ENCODE measurements at regions not wholly inside any gene's neighbourhood (a gene's known extent, or its start where the extent isn't known, plus 50 kb on each side); places are given as distances from the start of the nearest gene placed in this dataset.
"Not testable (repeated sequence)": the region's sequence is repeated elsewhere in the genome, so short reads cannot be mapped to it uniquely, and the experiment has no call there.

- peak overlapping the region; percentile 0 for H3K4me3 ChIP-seq (ENCODE audit: low read depth, low read length)
These were observed 140.1 kb upstream of the GRIA1 start for GRCh38 chr5:153350175-153350883.

DNA sequence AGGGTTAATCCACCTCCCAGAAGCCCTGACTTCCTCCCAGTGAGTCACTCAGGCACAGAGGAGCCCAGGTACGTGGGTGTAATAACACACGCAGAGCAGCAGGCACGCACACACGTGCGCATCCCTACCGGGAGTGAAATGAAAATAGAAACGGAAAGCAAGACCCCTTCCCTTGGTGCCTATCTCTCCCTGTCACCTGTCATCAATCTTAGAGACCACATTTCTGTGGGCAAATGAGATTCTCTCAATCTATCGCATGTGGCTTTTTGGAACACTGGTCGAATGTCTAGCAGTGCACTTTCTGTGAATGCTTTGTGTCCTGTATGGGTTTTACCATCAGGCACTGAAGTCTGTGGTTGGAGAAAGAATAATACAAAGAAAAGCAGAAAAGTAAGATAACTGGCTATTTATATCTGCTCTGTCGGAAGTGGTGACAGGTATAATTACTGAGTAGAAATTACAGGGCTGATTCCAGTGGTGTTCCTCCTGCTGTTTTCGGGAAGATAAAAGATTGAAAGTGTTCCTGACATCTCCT, 137.7 kb upstream of the GRIA1 start:
- no peak overlapping the region for H3K4me3 ChIP-seq (ENCODE audit: low read depth, low read length)

GRCh38 chr5:153357493-153358112, 132.9 kb upstream of the GRIA1 start:
- no peak overlapping the region for H3K4me3 ChIP-seq (ENCODE audit: low read depth, low read length)

- H3K4me3 ChIP-seq (ENCODE audit: low read depth, low read length): no peak overlapping the region
These were observed 132.0 kb upstream of the GRIA1 start for GRCh38 chr5:153358315-153358976.

DNA sequence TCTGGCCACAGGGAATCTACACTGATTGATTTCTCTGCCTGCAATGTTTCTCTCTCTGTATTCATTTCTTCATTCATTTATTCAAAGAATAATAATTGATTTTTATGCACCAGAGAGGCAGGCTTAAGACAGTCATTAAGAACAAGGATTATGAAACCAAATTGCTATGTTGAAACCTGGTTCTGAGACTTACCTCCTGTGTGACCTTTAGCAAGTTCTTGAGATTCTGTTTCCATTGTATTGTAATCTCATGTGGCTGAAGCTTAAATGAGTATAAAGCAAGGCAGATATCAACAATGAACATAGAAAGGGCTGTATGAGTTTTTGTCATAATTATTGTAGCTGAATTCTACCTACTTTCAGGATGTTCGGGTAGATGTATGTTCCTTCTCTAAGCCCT, 129.6 kb upstream of the GRIA1 start:
- no peak overlapping the region for H3K4me3 ChIP-seq (ENCODE audit: low read depth, low read length)

DNA sequence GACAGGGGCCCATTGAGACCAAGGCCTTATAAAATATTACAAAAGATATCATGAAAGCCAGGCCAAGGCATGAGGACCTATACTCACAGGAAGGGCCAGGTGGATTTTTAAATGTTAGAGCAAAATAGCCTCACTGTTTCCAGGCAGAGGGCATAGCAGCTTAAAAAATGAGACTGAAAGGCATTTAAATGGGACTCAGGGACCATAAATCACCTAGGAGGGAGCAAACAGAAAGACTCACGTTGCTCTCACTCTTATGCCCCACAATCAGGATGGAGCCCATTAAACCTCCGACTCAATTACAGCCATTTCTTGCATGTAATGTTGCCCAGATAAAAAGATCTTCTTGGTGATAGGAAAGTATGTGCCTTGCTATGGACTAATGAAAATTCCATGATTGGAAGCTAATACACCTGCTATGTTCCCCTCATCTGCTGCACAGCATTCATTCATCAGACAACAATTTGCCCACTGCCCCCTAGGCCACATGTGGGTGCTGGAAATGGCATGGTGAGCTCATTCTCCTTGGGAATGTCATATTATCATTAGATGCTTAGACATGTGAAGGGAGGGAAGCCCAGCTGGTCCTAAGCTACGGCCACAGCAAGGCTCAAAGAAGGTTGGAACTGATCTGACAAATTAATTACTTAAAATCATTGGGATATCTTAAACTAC, 128.6 kb upstream of the GRIA1 start:
- no peak overlapping the region for H3K4me3 ChIP-seq (ENCODE audit: low read depth, low read length)

DNA sequence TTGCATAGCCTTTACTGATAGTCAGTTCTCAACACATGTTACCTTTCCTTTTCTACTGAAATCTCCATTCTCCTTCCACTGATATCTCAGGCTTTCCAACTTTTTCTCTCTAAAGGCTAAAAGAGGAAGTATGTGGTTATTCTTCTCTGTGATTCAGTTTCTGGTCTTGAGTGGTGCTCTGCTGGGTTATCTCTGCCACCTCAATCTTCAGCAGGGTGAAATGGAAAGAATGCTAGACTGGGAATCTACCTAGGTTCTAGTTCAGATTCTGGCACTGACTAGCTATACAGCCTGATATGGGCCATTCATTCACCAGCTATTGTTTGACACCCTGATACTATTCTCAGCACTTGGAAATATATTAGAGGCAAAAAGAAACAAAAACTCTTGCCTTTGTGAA, 124.9 kb upstream of the GRIA1 start:
- H3K4me3 ChIP-seq (ENCODE audit: low read depth, low read length): no peak overlapping the region

- H3K4me3 ChIP-seq (ENCODE audit: low read depth, low read length): no peak overlapping the region
These were observed 123.0 kb upstream of the GRIA1 start for GRCh38 chr5:153367466-153367865.

GRCh38 chr5:153372425-153373129, 117.9 kb upstream of the GRIA1 start:
- H3K4me3 ChIP-seq (ENCODE audit: low read depth, low read length): no peak overlapping the region

GRCh38 chr5:153373130-153373498, 117.4 kb upstream of the GRIA1 start:
- no peak overlapping the region for H3K4me3 ChIP-seq (ENCODE audit: low read depth, low read length)

- H3K4me3 ChIP-seq (ENCODE audit: low read depth, low read length): not testable (repeated sequence)
These were observed 108.8 kb upstream of the GRIA1 start for GRCh38 chr5:153381630-153382029.

- H3K4me3 ChIP-seq (ENCODE audit: low read depth, low read length): no peak overlapping the region
These were observed 99.9 kb upstream of the GRIA1 start for GRCh38 chr5:153390569-153390968.

DNA sequence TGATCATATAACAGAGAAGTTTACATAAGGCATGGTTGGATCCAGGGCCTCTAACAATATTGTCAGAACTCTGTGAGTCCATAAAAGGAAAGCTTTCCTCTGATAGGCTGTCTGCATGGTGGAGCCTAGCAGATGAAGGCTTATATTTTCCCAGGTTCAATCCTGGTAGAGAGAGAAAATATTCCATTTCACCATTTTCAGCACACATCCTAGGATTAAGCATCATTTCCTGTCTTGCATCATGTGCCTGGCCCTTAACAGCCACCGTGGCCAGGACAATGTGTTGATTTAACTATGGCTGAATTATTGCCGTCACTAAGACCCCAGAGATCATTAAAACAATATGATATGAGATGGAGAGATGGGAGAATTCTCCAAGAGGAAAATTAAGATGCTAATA, 90.9 kb upstream of the GRIA1 start:
- H3K4me3 ChIP-seq (ENCODE audit: low read depth, low read length): no peak overlapping the region

- H3K4me3 ChIP-seq (ENCODE audit: low read depth, low read length): no peak overlapping the region
These were observed 89.5 kb upstream of the GRIA1 start for GRCh38 chr5:153400931-153401330.

DNA sequence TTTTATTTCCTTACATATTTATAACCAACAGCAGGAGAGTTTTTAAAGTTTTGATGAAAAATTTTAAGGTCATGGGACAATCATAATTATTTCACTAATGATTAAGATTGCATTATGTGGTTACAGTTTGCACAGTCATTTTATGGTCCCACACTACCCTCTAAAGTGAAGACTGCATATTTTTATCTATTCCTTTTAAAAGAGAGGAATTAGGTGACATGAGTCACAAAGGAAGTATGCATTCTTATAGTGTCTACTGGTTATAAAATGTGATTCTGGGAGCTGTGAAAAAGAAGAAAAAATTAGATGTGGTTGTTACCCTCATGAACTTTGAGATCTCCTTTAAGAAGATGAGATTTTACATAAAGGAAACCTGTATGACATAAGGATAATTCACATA, 87.9 kb upstream of the GRIA1 start:
- no peak overlapping the region for H3K4me3 ChIP-seq (ENCODE audit: low read depth, low read length)

- no peak overlapping the region for H3K4me3 ChIP-seq (ENCODE audit: low read depth, low read length)
These were observed 87.0 kb upstream of the GRIA1 start for GRCh38 chr5:153403470-153403869.

DNA sequence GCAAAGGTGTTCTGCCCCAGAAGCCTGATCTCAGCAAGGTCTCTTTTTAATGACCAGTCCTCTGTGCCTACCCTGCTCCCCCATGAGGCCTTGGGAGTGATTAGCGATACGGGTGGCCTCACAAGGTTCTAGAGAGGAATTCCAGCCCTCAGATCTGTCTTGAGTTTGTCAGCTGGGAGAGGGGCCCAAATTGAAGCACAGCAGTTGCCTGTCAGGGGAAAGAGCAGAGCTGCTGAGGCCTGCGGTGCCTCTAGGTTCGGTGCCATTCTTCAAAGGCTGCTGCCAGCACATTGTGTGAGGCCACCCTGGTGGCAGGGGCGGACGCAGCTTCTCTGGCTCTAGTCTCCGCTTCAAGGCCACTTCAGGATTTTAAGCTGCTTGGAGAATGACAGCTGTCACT, 85.7 kb upstream of the GRIA1 start:
- H3K4me3 ChIP-seq (ENCODE audit: low read depth, low read length): no peak overlapping the region

DNA sequence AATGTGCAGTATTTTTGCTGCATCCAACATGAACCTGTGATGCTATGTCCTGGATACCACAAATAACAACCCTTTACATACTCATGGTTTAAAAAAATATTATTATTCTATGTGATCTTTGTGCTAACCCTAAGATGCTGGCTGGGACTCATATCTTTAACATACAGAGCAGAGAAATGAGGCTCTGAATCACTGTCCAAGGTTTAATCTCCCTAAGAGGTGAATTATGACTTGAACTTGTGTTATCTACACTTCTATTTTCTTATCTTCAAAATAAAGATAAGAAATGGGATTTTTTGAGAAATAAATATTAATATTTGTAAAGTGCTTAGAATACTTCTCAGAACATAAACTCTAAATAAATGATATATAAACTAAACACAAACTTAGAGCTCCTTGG, 68.8 kb upstream of the GRIA1 start:
- H3K4me3 ChIP-seq (ENCODE audit: low read depth, low read length): no peak overlapping the region

- H3K4me3 ChIP-seq (ENCODE audit: low read depth, low read length): no peak overlapping the region
These were observed 64.6 kb upstream of the GRIA1 start for GRCh38 chr5:153425914-153426313.

DNA sequence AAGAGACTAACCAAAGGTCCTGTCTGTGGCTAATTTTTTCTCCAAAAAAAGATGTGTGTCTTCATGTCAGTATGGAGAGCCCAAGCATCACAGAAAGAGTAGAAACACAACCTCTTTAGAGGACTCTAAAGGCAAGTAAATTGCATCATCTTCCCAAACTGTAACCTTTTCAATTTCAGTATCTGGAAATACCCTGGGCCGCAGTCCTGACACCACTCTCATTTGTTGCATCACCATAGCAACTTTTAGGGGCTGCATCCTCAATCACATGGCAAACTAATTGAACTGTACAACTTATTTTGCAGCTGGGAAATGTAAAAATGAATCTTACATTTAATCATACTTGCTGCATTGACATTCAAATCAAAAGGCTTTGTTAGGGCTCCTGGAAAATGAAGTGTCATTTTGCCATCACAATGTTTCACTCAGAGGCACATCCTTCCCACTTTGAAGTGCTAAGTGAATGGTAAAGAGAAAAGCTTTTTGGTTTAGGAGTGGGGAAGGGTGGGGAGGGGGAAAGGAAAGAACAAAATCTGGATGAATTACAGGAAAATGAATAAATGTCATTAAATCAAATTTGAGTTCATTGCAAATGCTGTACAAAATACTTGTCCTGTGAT, 60.6 kb upstream of the GRIA1 start:
- H3K4me3 ChIP-seq (ENCODE audit: low read depth, low read length): no peak overlapping the region

- no peak overlapping the region for H3K4me3 ChIP-seq (ENCODE audit: low read depth, low read length)
These were observed 57.9 kb upstream of the GRIA1 start for GRCh38 chr5:153432583-153432982.

Data from iPS-11a (cell line).